ENCODE measurements at regions not wholly inside any gene's neighbourhood (a gene's known extent, or its start where the extent isn't known, plus 50 kb on each side); places are given as distances from the start of the nearest gene placed in this dataset.
A peak's percentile ranks its signal among the peaks of the same experiment; 100 is the strongest.

DNA sequence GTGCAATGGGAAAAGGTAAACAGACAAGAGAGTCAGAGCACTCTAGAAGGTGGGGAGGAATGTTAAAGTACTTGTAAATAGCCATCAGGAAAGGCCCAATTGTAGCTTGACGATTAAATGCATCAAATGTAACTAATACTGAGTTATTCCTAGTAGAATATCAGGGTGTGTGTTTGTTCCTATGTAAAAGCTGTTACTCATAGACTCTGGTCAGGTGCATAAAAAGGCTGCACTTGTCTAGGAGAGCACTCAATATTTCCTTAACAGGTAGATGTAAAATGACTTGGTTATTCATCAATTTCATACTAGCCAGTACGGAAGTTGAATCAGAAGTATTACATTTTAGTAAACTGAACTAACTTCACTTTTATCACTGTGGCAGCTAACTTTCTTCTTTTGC, 179.7 kb upstream of the AGR3 start:
- H3K36me3 Mint-ChIP-seq (ENCODE audit: low read depth), result no peaks in the 10 kb centered on the region
- no peaks in the 10 kb centered on the region for H3K9me3 Mint-ChIP-seq
- no peak overlapping the region for H3K27ac Mint-ChIP-seq
- DNase-seq (no peak), ATAC-seq (no peak)
- ChIA-PET CTCF (interaction anchor here (0.9 to 1.8 kb wide), 6 partner anchors 7 to 209 kb away, joined by 3 to 5 read pairs (median 3); no protein-coding TSS in a partner anchor), POLR2A (no interaction called here)
- no peak overlapping the region for H3K4me3 Mint-ChIP-seq
- TF ChIP-seq, protein P1, sequence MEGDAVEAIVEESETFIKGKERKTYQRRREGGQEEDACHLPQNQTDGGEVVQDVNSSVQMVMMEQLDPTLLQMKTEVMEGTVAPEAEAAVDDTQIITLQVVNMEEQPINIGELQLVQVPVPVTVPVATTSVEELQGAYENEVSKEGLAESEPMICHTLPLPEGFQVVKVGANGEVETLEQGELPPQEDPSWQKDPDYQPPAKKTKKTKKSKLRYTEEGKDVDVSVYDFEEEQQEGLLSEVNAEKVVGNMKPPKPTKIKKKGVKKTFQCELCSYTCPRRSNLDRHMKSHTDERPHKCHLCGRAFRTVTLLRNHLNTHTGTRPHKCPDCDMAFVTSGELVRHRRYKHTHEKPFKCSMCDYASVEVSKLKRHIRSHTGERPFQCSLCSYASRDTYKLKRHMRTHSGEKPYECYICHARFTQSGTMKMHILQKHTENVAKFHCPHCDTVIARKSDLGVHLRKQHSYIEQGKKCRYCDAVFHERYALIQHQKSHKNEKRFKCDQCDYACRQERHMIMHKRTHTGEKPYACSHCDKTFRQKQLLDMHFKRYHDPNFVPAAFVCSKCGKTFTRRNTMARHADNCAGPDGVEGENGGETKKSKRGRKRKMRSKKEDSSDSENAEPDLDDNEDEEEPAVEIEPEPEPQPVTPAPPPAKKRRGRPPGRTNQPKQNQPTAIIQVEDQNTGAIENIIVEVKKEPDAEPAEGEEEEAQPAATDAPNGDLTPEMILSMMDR (IDR thresholded peaks at IDR 0.05), result no peak
- peaks cover 20% of the 10 kb centered on the region for H3K4me1 Mint-ChIP-seq (ENCODE audit: low read depth)
- H3K27me3 Mint-ChIP-seq, result no peaks in the 10 kb centered on the region
- intact Hi-C loops (cut with micrococcal nuclease), result loop anchor here (5.0 kb wide), 1 partner anchor 171 kb away; no protein-coding TSS in a partner anchor

DNA sequence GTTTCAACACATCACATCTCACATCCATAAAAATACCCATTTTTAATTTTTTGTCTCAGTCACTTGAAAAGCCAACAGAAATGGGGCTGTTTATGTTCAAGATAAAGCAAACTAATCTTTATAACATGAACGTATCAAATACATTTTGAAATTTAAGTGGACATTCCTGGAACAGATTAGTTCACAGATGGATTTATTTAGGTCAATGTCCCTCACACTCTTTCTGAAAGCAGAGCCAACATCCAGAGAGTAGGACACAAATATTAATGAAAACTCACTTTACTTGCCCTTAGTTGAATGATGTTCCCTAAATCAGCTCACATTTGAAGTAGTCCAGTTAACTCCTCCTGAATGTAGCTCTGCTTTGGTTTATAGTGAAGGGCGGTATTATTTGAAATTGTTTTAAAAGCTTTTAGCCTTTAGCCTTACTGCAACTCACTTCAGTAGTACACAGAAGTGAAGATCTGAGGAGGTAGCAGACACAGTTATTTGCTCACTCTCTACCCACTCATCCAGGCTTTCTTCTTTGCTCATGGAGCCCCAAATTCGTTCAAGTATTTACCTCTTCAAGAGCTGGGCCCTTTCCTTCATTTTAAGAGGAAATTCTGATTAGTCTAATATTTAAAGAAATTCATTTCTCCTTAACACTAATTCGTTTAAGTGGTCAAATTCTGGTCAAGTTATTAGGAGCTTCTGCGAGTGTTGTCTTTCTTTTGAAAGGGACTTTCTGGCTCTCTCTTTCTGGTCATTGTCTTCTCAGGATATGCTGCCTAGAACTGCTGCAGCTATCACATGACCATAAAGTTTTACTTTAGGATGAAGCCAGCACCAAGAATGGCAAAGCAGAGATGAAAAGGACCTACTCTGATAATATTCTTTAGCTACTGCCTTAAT, 180.6 kb upstream of the AGR3 start:
- ATAC-seq, result peak; percentile 20
- H3K4me1 Mint-ChIP-seq (ENCODE audit: low read depth), result peaks cover 20% of the 10 kb centered on the region
- H3K4me3 Mint-ChIP-seq, result no peak overlapping the region
- TF ChIP-seq, protein P1 (IDR thresholded peaks at IDR 0.05), result no peak
- H3K9me3 Mint-ChIP-seq, result no peaks in the 10 kb centered on the region
- H3K27ac Mint-ChIP-seq, result no peak overlapping the region
- no peaks in the 10 kb centered on the region for H3K36me3 Mint-ChIP-seq (ENCODE audit: low read depth)
- POLR2A ChIA-PET, result no interaction called here
- DNase-seq, result no peak
- intact Hi-C loops (cut with micrococcal nuclease), result loop anchor here (5.0 kb wide), 1 partner anchor 170 kb away; no protein-coding TSS in a partner anchor
- CTCF ChIA-PET, result interaction anchor here (0.8 to 2.1 kb wide), 19 partner anchors 8 to 395 kb away, joined by 3 to 6 read pairs (median 3); no protein-coding TSS in a partner anchor
- no peaks in the 10 kb centered on the region for H3K27me3 Mint-ChIP-seq

DNA sequence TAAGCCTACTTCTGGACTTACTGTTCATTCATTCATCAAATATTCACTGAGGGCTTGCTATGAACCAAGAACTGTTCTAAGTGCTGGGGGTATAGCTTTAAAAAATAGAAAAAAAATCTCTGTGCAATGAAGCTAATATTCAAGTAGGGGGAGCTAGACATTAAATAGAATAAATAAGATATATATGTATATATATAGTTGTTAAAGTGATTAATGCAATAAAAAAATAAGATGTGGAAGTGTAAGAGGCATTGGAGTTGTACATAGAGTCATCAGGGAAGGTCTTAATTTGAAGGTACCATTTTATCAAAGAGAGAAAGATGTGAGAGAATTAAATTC, 181.2 kb upstream of the AGR3 start:
- no peaks in the 10 kb centered on the region for H3K36me3 Mint-ChIP-seq (ENCODE audit: low read depth)
- TF ChIP-seq, protein P1 (IDR thresholded peaks at IDR 0.05), result peak; percentile 17
- ATAC-seq (peak; percentile 58), DNase-seq (no peak)
- no peak overlapping the region for H3K4me3 Mint-ChIP-seq
- POLR2A ChIA-PET, result no interaction called here
- intact Hi-C loops (cut with micrococcal nuclease), result loop anchor here (5.0 kb wide), 1 partner anchor 169 kb away; no protein-coding TSS in a partner anchor
- peaks cover 20% of the 10 kb centered on the region for H3K4me1 Mint-ChIP-seq (ENCODE audit: low read depth)
- CTCF ChIA-PET, result interaction anchor here (0.8 to 2.1 kb wide), 20 partner anchors 9 to 395 kb away, joined by 3 to 6 read pairs (median 3); no protein-coding TSS in a partner anchor
- H3K27me3 Mint-ChIP-seq, result no peaks in the 10 kb centered on the region
- no peak overlapping the region for H3K27ac Mint-ChIP-seq
- no peaks in the 10 kb centered on the region for H3K9me3 Mint-ChIP-seq

DNA sequence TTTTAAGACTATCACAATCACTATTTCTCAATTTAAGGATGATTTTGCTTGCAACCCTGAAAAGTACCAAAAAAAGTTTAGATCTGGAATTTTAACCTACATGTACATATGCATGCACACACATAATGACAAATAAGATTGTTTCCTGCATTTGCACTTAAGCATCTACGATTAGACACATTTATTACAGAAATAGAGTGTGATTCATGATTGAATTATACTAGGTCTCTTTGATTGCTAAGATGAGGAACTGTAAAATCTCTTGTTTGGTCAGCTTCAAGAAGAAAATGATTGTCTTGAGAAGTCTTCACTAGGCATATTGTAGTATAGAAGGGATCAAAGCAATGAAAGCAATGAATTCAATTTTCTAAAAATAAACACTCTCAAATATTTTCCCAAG, 185.9 kb upstream of the AGR3 start:
- ChIA-PET POLR2A (no interaction called here), CTCF (no interaction called here)
- no peak overlapping the region for H3K4me3 Mint-ChIP-seq
- H3K27me3 Mint-ChIP-seq, result no peaks in the 10 kb centered on the region
- no peak overlapping the region for H3K27ac Mint-ChIP-seq
- H3K36me3 Mint-ChIP-seq (ENCODE audit: low read depth), result no peaks in the 10 kb centered on the region
- ATAC-seq (no peak), DNase-seq (no peak)
- H3K4me1 Mint-ChIP-seq (ENCODE audit: low read depth), result peaks cover 16% of the 10 kb centered on the region
- intact Hi-C loops (cut with micrococcal nuclease), result no loop called here
- H3K9me3 Mint-ChIP-seq, result no peaks in the 10 kb centered on the region
- TF ChIP-seq, protein P1 (IDR thresholded peaks at IDR 0.05), result no peak

DNA sequence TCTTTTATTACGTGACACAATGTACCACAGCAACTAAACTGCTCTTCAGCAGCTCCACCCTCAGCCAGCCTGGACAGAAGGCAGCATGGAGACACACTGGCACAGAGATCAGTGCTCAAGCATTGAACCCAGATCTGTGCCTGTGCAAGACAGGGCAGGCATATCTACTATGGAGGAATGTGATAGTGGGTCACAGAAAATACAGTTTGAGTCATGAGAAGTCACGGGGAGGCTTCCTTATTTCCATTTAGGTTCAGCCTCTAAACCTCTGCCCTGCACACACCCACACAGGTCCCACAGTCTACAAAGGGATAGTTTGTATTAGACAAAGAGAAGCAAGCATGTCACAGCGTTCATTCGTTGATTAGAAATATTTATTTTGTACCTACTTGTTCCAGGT, 187.4 kb upstream of the AGR3 start:
- no peaks in the 10 kb centered on the region for H3K36me3 Mint-ChIP-seq (ENCODE audit: low read depth)
- H3K9me3 Mint-ChIP-seq, result no peaks in the 10 kb centered on the region
- DNase-seq (no peak), ATAC-seq (no peak)
- POLR2A ChIA-PET, result no interaction called here
- TF ChIP-seq, protein P1 (IDR thresholded peaks at IDR 0.05), result no peak
- H3K4me3 Mint-ChIP-seq, result no peak overlapping the region
- no peaks in the 10 kb centered on the region for H3K27me3 Mint-ChIP-seq
- intact Hi-C loops (cut with micrococcal nuclease), result no loop called here
- CTCF ChIA-PET, result no interaction called here
- H3K27ac Mint-ChIP-seq, result no peak overlapping the region
- peaks cover 6% of the 10 kb centered on the region for H3K4me1 Mint-ChIP-seq (ENCODE audit: low read depth)

Measured in activated CD8-positive, alpha-beta T cell treated with anti-CD3 and anti-CD28 coated beads for 36 hours (primary cell).